ENCODE measurements at regions not wholly inside any gene's neighbourhood (a gene's known extent, or its start where the extent isn't known, plus 50 kb on each side); places are given as distances from the start of the nearest gene placed in this dataset.
A peak's percentile ranks its signal among the peaks of the same experiment; 100 is the strongest.

GRCh38 chr5:157997991-157998504 is 139.1 kb upstream of the CLINT1 start:
- Histone ChIP-seq H3K9me3 (no peaks in the 10 kb centered on the region), H3K27ac (no peak overlapping the region), H3K27me3 (no peaks in the 10 kb centered on the region), H3K4me1 (no peaks in the 10 kb centered on the region), H3K36me3 (ENCODE audit: low read depth, missing control alignments) (no peaks in the 10 kb centered on the region), H3K4me3 (no peak overlapping the region)
- intact Hi-C loops (cut with DNase I; ENCODE audit: low total_unique reads) = no loop called here
- TF ChIP-seq POLR2A (IDR thresholded peaks at IDR 0.05) (no peak), CTCF (IDR thresholded peaks at IDR 0.05) (no peak)
- WGBS, 2 donors = 93 to 96% methylated on average over 8 of the region's 8 CpGs
- DNase-seq = no peak

- Histone ChIP-seq H3K27ac (no peak overlapping the region), H3K4me1 (no peaks in the 10 kb centered on the region), H3K36me3 (ENCODE audit: low read depth, missing control alignments) (no peaks in the 10 kb centered on the region), H3K9me3 (no peaks in the 10 kb centered on the region), H3K4me3 (no peak overlapping the region), H3K27me3 (no peaks in the 10 kb centered on the region)
- DNase-seq = peak; percentile 81
- WGBS, 2 donors = 20 to 21% methylated on average over 8 of the region's 8 CpGs
- TF ChIP-seq POLR2A (IDR thresholded peaks at IDR 0.05) (no peak), CTCF (IDR thresholded peaks at IDR 0.05) (peak; percentile 51 to 64 (median 60))
- intact Hi-C loops (cut with DNase I; ENCODE audit: low total_unique reads) = no loop called here
Measured at GRCh38 chr5:157994906-157995519, 136.1 kb upstream of the CLINT1 start.

- TF ChIP-seq POLR2A (IDR thresholded peaks at IDR 0.05) (no peak), CTCF (IDR thresholded peaks at IDR 0.05) (no peak)
- intact Hi-C loops (cut with DNase I; ENCODE audit: low total_unique reads) = no loop called here
- Histone ChIP-seq H3K4me1 (no peaks in the 10 kb centered on the region), H3K27me3 (no peaks in the 10 kb centered on the region), H3K9me3 (no peaks in the 10 kb centered on the region), H3K4me3 (no peak overlapping the region), H3K36me3 (ENCODE audit: low read depth, missing control alignments) (no peaks in the 10 kb centered on the region), H3K27ac (no peak overlapping the region)
- WGBS, 2 donors = 80 to 86% methylated on average over 6 of the region's 6 CpGs
- no peak for DNase-seq
Measured at GRCh38 chr5:157993986-157994691, 135.2 kb upstream of the CLINT1 start.

GRCh38 chr5:157993201-157993600 is 134.3 kb upstream of the CLINT1 start:
- TF ChIP-seq POLR2A (IDR thresholded peaks at IDR 0.05) = no peak
- TF ChIP-seq CTCF (IDR thresholded peaks at IDR 0.05) = no peak
- intact Hi-C loops (cut with DNase I; ENCODE audit: low total_unique reads) = no loop called here
- WGBS, 2 donors = 53 to 57% methylated on average over 2 of the region's 2 CpGs

More at GRCh38 chr5:157993201-157993600, 134.3 kb upstream of the CLINT1 start:
- H3K4me1 ChIP-seq = no peaks in the 10 kb centered on the region
- H3K4me3 ChIP-seq = no peak overlapping the region
- no peak overlapping the region for H3K27ac ChIP-seq
- no peaks in the 10 kb centered on the region for H3K36me3 ChIP-seq (ENCODE audit: low read depth, missing control alignments)
- H3K27me3 ChIP-seq = no peaks in the 10 kb centered on the region
- H3K9me3 ChIP-seq = no peaks in the 10 kb centered on the region
- no peak for DNase-seq
